HCEC 1CT (cell line): ENCODE measurements at regions not wholly inside any gene's neighbourhood (a gene's known extent, or its start where the extent isn't known, plus 50 kb on each side); places are given as distances from the start of the nearest gene placed in this dataset.
"Not testable (repeated sequence)": the region's sequence is repeated elsewhere in the genome, so short reads cannot be mapped to it uniquely, and the experiment has no call there.

Experiments used
- DNase-seq: peaks from one replicate; pipeline ENCODE4 v3.0.0-alpha.2; 2017

- DNase-seq: no peak
These were observed 248.7 kb upstream of the C2CD4B start for GRCh38 chr15:62413786-62414185.

GRCh38 chr15:62415498-62415897, 250.4 kb upstream of the C2CD4B start:
- DNase-seq: no peak

GRCh38 chr15:62416526-62416925, 251.4 kb upstream of the C2CD4B start:
- no peak for DNase-seq

GRCh38 chr15:62417439-62417838, 252.4 kb upstream of the C2CD4B start:
- DNase-seq: no peak

- DNase-seq: not testable (repeated sequence)
These were observed 253.4 kb upstream of the C2CD4B start for GRCh38 chr15:62418496-62418895.

GRCh38 chr15:62419192-62419591, 254.1 kb upstream of the C2CD4B start:
- no peak for DNase-seq

GRCh38 chr15:62420371-62420770, 255.3 kb upstream of the C2CD4B start:
- not testable (repeated sequence) for DNase-seq

- no peak for DNase-seq
These were observed 256.2 kb upstream of the C2CD4B start for GRCh38 chr15:62421289-62421688.

- DNase-seq: no peak
These were observed 261.4 kb upstream of the C2CD4B start for GRCh38 chr15:62426387-62426956.

GRCh38 chr15:62428259-62428658, 263.2 kb upstream of the C2CD4B start:
- no peak for DNase-seq

GRCh38 chr15:62428851-62429598, 263.9 kb upstream of the C2CD4B start:
- no peak for DNase-seq

GRCh38 chr15:62430056-62430455, 265.0 kb upstream of the C2CD4B start:
- no peak for DNase-seq

- DNase-seq: no peak
These were observed 265.5 kb upstream of the C2CD4B start for GRCh38 chr15:62430552-62430951.

GRCh38 chr15:62431008-62431797, 266.1 kb upstream of the C2CD4B start:
- no peak for DNase-seq

- no peak for DNase-seq
These were observed 266.7 kb upstream of the C2CD4B start for GRCh38 chr15:62431817-62432216.

GRCh38 chr15:62432702-62433398, 267.8 kb upstream of the C2CD4B start:
- no peak for DNase-seq

GRCh38 chr15:62436235-62436634, 271.1 kb upstream of the C2CD4B start:
- no peak for DNase-seq

GRCh38 chr15:62437753-62438152, 272.7 kb upstream of the C2CD4B start:
- no peak for DNase-seq

GRCh38 chr15:62439543-62440016, 274.5 kb upstream of the C2CD4B start:
- DNase-seq: peak; percentile 85

GRCh38 chr15:62440362-62441105, 275.4 kb upstream of the C2CD4B start:
- DNase-seq: no peak

- peak; percentile 97 for DNase-seq
These were observed 279.3 kb upstream of the C2CD4B start for GRCh38 chr15:62444104-62445022.
